HEK293T (cell line): ENCODE measurements at regions not wholly inside any gene's neighbourhood (a gene's known extent, or its start where the extent isn't known, plus 50 kb on each side); places are given as distances from the start of the nearest gene placed in this dataset.

Source experiments
- CTCF ChIA-PET: fragments of 350-600 bp; formaldehyde crosslinking; extraction: SDS; loops from one replicate; lab custom pipeline; 2021; ENCODE audit warnings: antibody characterized with exemption, inconsistent platforms; lab: Yijun Ruan, JAX
- POLR2A ChIA-PET: fragments of 350-600 bp; formaldehyde crosslinking; extraction: SDS; loops from one replicate; lab custom pipeline; 2020; ENCODE audit warnings: antibody characterized with exemption, inconsistent platforms; lab: Yijun Ruan, JAX
- DNase-seq: peaks from one replicate; pipeline ENCODE4 v3.0.0; 2012; ENCODE audit warnings: mixed read lengths; ENCODE audit errors: extremely low spot score
- ARNT ChIP-seq: fragments of 450-650 bp; IDR thresholded peaks from 2 replicates; pipeline ENCODE4 v1.6.1; 2017; ENCODE audit warnings: mild to moderate bottlenecking
- BHLHE40 ChIP-seq: fragments of 450-650 bp; IDR thresholded peaks from 2 replicates; pipeline ENCODE4 v1.6.1; 2016; ENCODE audit warnings: mild to moderate bottlenecking, moderate library complexity, borderline replicate concordance
- CTBP1 ChIP-seq: fragments of 450-650 bp; IDR thresholded peaks from 2 replicates; pipeline ENCODE4 v1.6.1; 2016; ENCODE audit warnings: borderline replicate concordance
- ELF4 ChIP-seq: fragments of 450-650 bp; IDR thresholded peaks from 2 replicates; pipeline ENCODE4 v1.6.1; 2017; ENCODE audit warnings: antibody characterized with exemption
- FOXA1 ChIP-seq: fragments of 450-650 bp; IDR thresholded peaks from 2 replicates; pipeline ENCODE4 v1.6.1; 2016; ENCODE audit warnings: mild to moderate bottlenecking
- FOXK2 ChIP-seq: fragments of 450-650 bp; IDR thresholded peaks from 2 replicates; pipeline ENCODE4 v1.6.1; 2016; ENCODE audit warnings: mild to moderate bottlenecking
- FOXM1 ChIP-seq: fragments of 450-650 bp; IDR thresholded peaks from 2 replicates; pipeline ENCODE4 v1.6.1; 2017; ENCODE audit warnings: mild to moderate bottlenecking, borderline replicate concordance
- HDGF ChIP-seq: fragments of 450-650 bp; IDR thresholded peaks from 2 replicates; pipeline ENCODE4 v1.6.1; 2017; ENCODE audit warnings: antibody characterized with exemption, borderline replicate concordance
- L3MBTL2 ChIP-seq: fragments of 450-650 bp; conservative IDR thresholded peaks from 2 replicates; pipeline ENCODE4 v1.6.1; 2016; ENCODE audit warnings: mild to moderate bottlenecking
- LEF1 ChIP-seq: fragments of 450-650 bp; IDR thresholded peaks from 2 replicates; pipeline ENCODE4 v1.6.1; 2017; ENCODE audit warnings: mild to moderate bottlenecking, borderline replicate concordance
- NFRKB ChIP-seq: fragments of 450-650 bp; IDR thresholded peaks from 2 replicates; pipeline ENCODE4 v1.6.1; 2016; ENCODE audit warnings: mild to moderate bottlenecking, moderate library complexity
- PKNOX1 ChIP-seq: fragments of 450-650 bp; IDR thresholded peaks from 2 replicates; pipeline ENCODE4 v1.6.1; 2016
- SP1 ChIP-seq: fragments of 450-650 bp; IDR thresholded peaks from 2 replicates; pipeline ENCODE4 v1.6.1; 2017
- SUZ12 ChIP-seq: fragments of 450-650 bp; IDR thresholded peaks from 2 replicates; pipeline ENCODE4 v1.6.1; 2016; ENCODE audit warnings: mild to moderate bottlenecking
- TARDBP ChIP-seq: fragments of 450-650 bp; IDR thresholded peaks from 2 replicates; pipeline ENCODE4 v1.6.1; 2016
- ZNF384 ChIP-seq: fragments of 450-650 bp; IDR thresholded peaks from 2 replicates; pipeline ENCODE4 v1.6.1; 2016

- CTCF ChIA-PET, result no interaction called here
- POLR2A ChIA-PET, result no interaction called here
- no peak for DNase-seq
- TF ChIP-seq BHLHE40 (no peak), HDGF (no peak), CTBP1 (no peak), NFRKB (no peak), L3MBTL2 (no peak), PKNOX1 (no peak), SP1 (no peak), FOXK2 (no peak), ELF4 (no peak)
Observed at GRCh38 chr22:47301820-47302475, 539.5 kb downstream of the TBC1D22A start.

GRCh38 chr22:47300698-47301405, 538.4 kb downstream of the TBC1D22A start:
- POLR2A ChIA-PET, result no interaction called here
- CTCF ChIA-PET, result no interaction called here
- no peak for DNase-seq
- TF ChIP-seq BHLHE40, result no peak
- no peak for TF ChIP-seq FOXA1
- no peak for TF ChIP-seq CTBP1
- no peak for TF ChIP-seq PKNOX1
- TF ChIP-seq TARDBP, result no peak
- TF ChIP-seq HDGF, result no peak
- TF ChIP-seq ARNT, result no peak
- no peak for TF ChIP-seq FOXM1
- no peak for TF ChIP-seq SP1
- TF ChIP-seq SUZ12, result no peak
- TF ChIP-seq ZNF384, result no peak
- TF ChIP-seq NFRKB, result no peak

- ChIA-PET POLR2A (no interaction called here), CTCF (no interaction called here)
- DNase-seq, result no peak
- TF ChIP-seq BHLHE40, result no peak
- TF ChIP-seq FOXM1, result no peak
Observed at GRCh38 chr22:47299863-47300697, 537.6 kb downstream of the TBC1D22A start.

- no peak for TF ChIP-seq FOXK2
- no peak for TF ChIP-seq FOXA1
- TF ChIP-seq L3MBTL2, result no peak
- TF ChIP-seq NFRKB, result no peak
- no peak for TF ChIP-seq TARDBP
- no peak for TF ChIP-seq ARNT
- TF ChIP-seq HDGF, result no peak
- TF ChIP-seq BHLHE40, result no peak
- TF ChIP-seq SP1, result no peak
- TF ChIP-seq FOXM1, result no peak
- no peak for TF ChIP-seq ZNF384
- no peak for TF ChIP-seq PKNOX1
- TF ChIP-seq SUZ12, result no peak
- TF ChIP-seq CTBP1, result no peak
- TF ChIP-seq ELF4, result no peak
- TF ChIP-seq LEF1, result no peak
- no peak for DNase-seq
- ChIA-PET POLR2A (no interaction called here), CTCF (no interaction called here)
Observed at GRCh38 chr22:47299211-47299862, 536.9 kb downstream of the TBC1D22A start.

- ChIA-PET CTCF (no interaction called here), POLR2A (no interaction called here)
- no peak for DNase-seq
- TF ChIP-seq SP1, result no peak
- TF ChIP-seq NFRKB, result no peak
- TF ChIP-seq ZNF384, result no peak
- no peak for TF ChIP-seq FOXK2
- TF ChIP-seq FOXA1, result no peak
- no peak for TF ChIP-seq FOXM1
Observed at GRCh38 chr22:47298017-47298785, 535.8 kb downstream of the TBC1D22A start.
